RWPE1 (cell line): ENCODE measurements at regions not wholly inside any gene's neighbourhood (a gene's known extent, or its start where the extent isn't known, plus 50 kb on each side); places are given as distances from the start of the nearest gene placed in this dataset.

ENCODE experiments used
- CTCF ChIA-PET: fragments of 350-600 bp; sonication (Branson Sonifier 250); formaldehyde crosslinking; extraction: SDS; loops from one replicate; lab custom pipeline; 2021; lab: Yijun Ruan, JAX
- POLR2A ChIA-PET: fragments of 400-600 bp; formaldehyde crosslinking; extraction: SDS; loops from one replicate; lab custom pipeline; 2020; ENCODE audit warnings: antibody characterized with exemption; ENCODE audit not compliant: low non-redundant PET; lab: Yijun Ruan, JAX
- DNase-seq: peaks from one replicate; pipeline ENCODE4 v3.0.0; 2012; ENCODE audit warnings: low spot score
- H3K27ac ChIP-seq: fragments of 450-650 bp; 2 replicates; pipeline ENCODE4 v1.5.1; 2017
- CTCF ChIP-seq: fragments of 450-650 bp; conservative IDR thresholded peaks from 2 replicates; pipeline ENCODE4 v1.5.1; 2017; ENCODE audit warnings: low read depth, mild to moderate bottlenecking

DNA sequence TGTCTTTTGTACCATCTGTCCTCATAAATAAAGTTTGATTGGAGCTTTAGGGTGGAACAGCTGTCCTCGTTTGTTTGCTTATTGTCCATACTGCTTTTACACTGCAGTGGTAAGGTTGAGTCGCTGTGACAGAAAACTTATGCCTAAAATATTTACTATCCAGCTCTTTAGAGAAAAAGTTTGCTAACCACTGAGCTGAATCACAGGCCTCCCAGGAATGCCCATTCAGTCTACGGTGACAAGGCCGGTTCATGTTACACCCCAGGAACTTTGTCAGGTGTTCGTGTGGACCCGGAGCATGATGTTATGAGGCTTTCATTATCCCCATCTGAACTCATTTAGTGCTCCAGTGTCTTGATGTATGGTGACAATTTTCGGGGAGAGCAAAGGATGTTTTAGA, 401.1 kb downstream of the SAMD5 start:
- POLR2A ChIA-PET = no interaction called here
- TF ChIP-seq CTCF = no peak
- H3K27ac ChIP-seq = no peak overlapping the region
- DNase-seq = no peak
- CTCF ChIA-PET = interaction anchor here (0.6 kb wide), 1 partner anchor 14 kb away, joined by 4 read pairs; no protein-coding TSS in a partner anchor

DNA sequence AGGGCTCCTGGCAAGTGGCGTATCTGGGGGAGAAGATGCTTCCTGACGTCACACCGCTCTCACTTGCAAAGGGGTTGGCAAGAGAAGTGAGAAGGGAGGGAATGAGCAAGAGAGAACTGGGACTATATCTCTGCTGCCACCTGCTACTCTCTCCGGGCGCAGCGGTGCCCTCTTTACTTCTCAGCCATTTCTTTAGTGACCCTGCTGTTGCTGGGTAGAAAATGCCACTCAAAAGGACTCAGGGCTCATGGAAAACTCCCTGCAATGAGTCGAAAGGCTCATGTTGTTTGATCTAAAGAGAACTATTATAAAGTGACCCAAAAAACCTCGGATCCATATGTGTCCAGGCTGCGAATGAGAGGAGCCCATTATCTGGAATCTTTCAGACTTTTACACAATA, 401.8 kb downstream of the SAMD5 start:
- ChIA-PET POLR2A (no interaction called here), CTCF (no interaction called here)
- H3K27ac ChIP-seq = no peak overlapping the region
- no peak for DNase-seq
- no peak for TF ChIP-seq CTCF

GRCh38 chr6:147911057-147911456, 402.6 kb downstream of the SAMD5 start:
- CTCF ChIA-PET = no interaction called here
- H3K27ac ChIP-seq = no peak overlapping the region
- TF ChIP-seq CTCF = no peak
- no peak for DNase-seq
- POLR2A ChIA-PET = no interaction called here

DNA sequence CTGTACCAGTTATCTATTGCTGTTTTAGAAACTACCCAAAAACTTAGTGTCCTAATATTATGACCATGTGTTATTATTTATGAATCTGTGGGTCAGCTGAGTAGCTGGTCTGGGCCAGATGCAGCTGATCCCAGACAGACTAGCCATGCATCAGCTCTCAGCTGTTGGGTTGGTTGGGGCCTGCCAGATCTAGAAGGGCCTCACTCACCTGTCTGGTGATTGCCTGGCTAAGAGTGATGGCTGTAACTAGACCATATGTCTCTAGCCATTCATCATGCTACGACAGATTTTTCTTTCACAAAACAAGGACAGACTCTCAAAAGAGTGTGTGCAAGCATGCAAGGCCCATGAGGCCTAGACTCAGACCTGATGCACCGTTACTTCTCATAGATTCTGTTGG, 403.2 kb downstream of the SAMD5 start:
- H3K27ac ChIP-seq = no peak overlapping the region
- TF ChIP-seq CTCF = no peak
- DNase-seq = no peak
- ChIA-PET CTCF (no interaction called here), POLR2A (no interaction called here)

GRCh38 chr6:147922799-147923198, 414.3 kb downstream of the SAMD5 start:
- H3K27ac ChIP-seq = no peak overlapping the region
- TF ChIP-seq CTCF = no peak
- no peak for DNase-seq
- ChIA-PET POLR2A (no interaction called here), CTCF (no interaction called here)

- no peak for TF ChIP-seq CTCF
- POLR2A ChIA-PET = no interaction called here
- H3K27ac ChIP-seq = no peak overlapping the region
- CTCF ChIA-PET = no interaction called here
- DNase-seq = no peak
These were observed 416.1 kb downstream of the SAMD5 start for GRCh38 chr6:147924598-147924997.

DNA sequence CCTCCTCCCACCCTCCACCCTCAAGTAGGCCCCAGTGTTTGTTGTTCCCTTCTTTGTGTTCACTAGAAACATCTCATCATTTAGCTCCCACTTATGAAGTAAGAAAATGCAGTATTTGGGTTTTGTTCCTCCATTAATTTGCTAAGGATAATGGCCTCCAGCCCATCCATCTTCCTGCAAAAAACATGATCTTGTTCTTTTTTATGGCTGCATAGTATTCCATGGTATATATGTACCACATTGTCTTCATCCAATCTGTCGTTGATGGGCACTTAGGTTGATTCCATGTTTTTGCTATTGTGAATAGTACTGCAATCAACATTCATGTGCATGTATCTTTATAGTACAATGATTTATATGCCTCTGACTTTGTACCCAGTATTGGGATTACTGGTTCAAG, 416.8 kb upstream of the SASH1 start:
- POLR2A ChIA-PET = no interaction called here
- CTCF ChIA-PET = no interaction called here
- TF ChIP-seq CTCF = no peak

More for the DNA sequence above, 416.8 kb upstream of the SASH1 start:
- H3K27ac ChIP-seq = no peak overlapping the region
- DNase-seq = no peak
